Right ventricle myocardium inferior (tissue), 1 donor: ENCODE measurements at regions not wholly inside any gene's neighbourhood (a gene's known extent, or its start where the extent isn't known, plus 50 kb on each side); places are given as distances from the start of the nearest gene placed in this dataset.

Experiments
- ATAC-seq: fragments of 200-7000 bp; cut with Tn5 transposase; one replicate; pipeline ENCODE4 v1.9.1; 2020; ENCODE audit warnings: mild to moderate bottlenecking, moderate library complexity
- DNase-seq: peaks from one replicate; pipeline ENCODE4 v3.0.0; 2021; ENCODE audit errors: missing footprints
- intact Hi-C: fragments of 100-400 bp; cut with DNase I; formaldehyde crosslinking; loops from one replicate; pipeline ENCODE4 v1.11.0; 2022
- donor health status: DM: no; HTN: yes; CAD: no; lungs with severe emphysema.

- intact Hi-C loops = no loop called here
- no peak for ATAC-seq
- no peak for DNase-seq
These were observed 86.2 kb downstream of the TSPAN8 start for GRCh38 chr12:71071536-71072097.

GRCh38 chr12:71070416-71071128 lies 87.2 kb downstream of the TSPAN8 start:
- intact Hi-C loops = no loop called here
- DNase-seq (no peak), ATAC-seq (no peak)

- intact Hi-C loops = no loop called here
- DNase-seq (no peak), ATAC-seq (no peak)
These were observed 88.5 kb downstream of the TSPAN8 start for GRCh38 chr12:71069311-71069710.

GRCh38 chr12:71063087-71063486 lies 94.7 kb downstream of the TSPAN8 start:
- no peak for ATAC-seq
- no peak for DNase-seq
- intact Hi-C loops = no loop called here

GRCh38 chr12:71061451-71061850 lies 96.3 kb downstream of the TSPAN8 start:
- DNase-seq (no peak), ATAC-seq (no peak)
- intact Hi-C loops = no loop called here

DNA sequence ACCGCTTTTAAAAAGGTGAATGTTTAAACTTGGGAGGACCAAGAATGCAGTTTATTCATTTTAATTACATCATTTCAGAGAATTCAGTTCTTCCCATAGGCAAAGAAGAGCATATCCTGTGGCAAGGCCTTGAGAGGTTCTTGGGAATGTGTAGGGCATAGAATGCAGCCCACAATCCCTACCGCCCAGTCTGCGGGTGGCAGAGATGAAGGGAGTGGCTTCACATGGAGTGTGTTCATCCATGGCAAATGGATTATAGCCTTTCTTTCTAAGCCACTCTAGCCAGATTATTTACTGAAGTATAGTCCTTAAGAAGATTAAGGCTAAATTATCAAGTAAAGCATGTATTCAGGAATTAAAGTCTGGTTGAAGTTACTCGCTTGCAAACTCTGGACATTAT lies 97.4 kb downstream of the TSPAN8 start:
- DNase-seq = no peak
- intact Hi-C loops = no loop called here
- no peak for ATAC-seq

GRCh38 chr12:71057330-71057729 lies 100.5 kb downstream of the TSPAN8 start:
- ATAC-seq = no peak
- intact Hi-C loops = no loop called here
- no peak for DNase-seq

- ATAC-seq (no peak), DNase-seq (no peak)
- intact Hi-C loops = no loop called here
These were observed 103.2 kb downstream of the TSPAN8 start for GRCh38 chr12:71054551-71054950.

DNA sequence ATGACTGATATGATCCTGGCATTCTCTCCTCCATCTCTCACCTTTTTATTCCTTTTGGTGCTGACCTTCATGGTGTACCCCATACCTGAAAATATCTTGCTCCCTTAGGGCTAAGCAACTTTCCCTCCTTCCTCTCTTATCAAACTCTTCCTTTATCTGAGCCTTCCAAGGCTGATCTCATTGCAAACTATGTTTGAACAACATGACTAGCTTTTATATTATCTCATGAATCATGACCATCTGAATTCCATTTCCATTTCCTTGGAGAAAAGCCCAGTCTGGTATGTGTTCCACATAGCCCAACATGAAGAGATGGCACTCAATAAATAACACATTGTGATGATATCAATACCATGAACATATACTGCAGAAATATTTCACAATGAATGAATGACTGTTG lies 111.6 kb downstream of the TSPAN8 start:
- intact Hi-C loops = no loop called here
- DNase-seq (no peak), ATAC-seq (no peak)

DNA sequence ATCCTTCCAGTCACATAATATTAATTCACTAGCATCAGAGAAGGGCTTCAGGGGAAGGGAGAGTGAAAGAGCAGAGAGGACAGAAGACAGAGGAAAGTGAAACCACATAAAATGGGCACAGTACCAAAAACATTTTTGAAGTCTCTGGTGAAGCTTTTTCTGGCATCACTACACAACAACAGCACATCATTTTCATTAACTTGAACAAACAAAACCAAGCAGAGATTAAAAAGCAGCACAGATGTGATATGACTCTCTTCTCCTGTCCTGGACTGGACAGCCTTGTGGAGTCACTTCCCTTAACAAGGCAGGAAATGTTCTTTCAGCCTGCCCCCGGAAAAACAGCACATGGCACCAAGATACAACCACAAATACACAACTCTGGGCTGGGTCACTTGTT lies 112.0 kb downstream of the TSPAN8 start:
- ATAC-seq = peak; percentile 54
- DNase-seq = no peak
- intact Hi-C loops = no loop called here

- no peak for ATAC-seq
- no peak for DNase-seq
- intact Hi-C loops = no loop called here
These were observed 116.3 kb downstream of the TSPAN8 start for GRCh38 chr12:71041476-71041875.

DNA sequence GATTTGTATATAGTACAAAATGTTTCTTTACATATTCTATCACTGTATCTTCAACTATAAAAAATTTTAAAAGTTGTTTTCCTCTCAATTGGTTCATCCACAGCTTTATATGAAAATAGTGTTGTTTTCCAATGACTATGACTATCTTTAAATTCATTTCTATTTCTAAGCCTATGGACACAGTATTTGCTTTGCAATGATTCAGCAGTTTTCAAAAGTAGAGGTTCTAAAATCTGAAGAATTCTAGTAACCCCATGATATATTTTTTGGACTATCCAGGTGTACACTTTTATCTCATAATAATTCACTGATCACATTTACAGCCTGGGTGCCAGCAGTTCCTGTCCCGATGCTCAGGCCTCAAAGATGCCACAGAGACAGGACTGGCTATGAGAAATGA lies 118.4 kb upstream of the PTPRR start:
- intact Hi-C loops = no loop called here
- ATAC-seq (no peak), DNase-seq (no peak)

- ATAC-seq = no peak
- no peak for DNase-seq
- intact Hi-C loops = no loop called here
These were observed 116.0 kb upstream of the PTPRR start for GRCh38 chr12:71036526-71036925.

DNA sequence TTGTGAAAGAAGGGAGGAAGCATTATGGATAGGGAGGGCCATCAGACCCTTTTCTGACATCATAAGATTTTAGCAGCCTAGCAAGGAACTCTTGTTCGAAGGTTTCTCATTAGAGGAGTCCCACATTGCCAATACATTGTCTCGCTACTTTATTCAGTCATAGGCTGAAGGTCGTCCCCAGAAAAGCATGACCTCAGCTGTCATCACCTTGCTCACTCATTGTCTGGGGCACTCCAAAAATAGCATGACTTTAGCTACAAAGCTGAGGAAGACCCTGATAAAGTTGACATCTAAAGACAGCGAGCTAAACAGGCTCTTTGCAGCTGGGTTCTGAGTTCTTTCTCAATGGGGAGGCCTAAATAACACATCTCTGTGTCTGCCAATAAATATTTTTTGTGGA lies 112.4 kb upstream of the PTPRR start:
- ATAC-seq (no peak), DNase-seq (no peak)
- intact Hi-C loops = no loop called here

DNA sequence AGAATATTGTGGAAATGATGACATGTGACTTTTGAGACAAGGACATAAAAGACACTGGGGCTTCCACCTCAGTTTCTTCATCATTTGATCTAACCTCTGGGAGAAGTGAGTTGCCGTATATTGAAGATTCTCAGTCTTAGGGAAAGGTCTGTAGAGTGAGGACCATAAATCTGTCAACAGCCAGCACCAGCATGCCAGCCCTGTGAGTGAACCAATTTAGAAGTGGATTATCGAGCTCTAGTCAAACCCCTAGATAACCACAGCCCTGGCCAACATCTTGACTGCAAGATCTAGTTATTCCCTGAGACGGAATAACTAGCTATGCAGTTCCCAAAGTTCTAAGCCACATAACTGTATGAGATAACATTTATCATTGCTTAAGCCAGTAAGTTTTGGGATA lies 108.8 kb upstream of the PTPRR start:
- DNase-seq (no peak), ATAC-seq (no peak)
- intact Hi-C loops = no loop called here

GRCh38 chr12:71027856-71028255 lies 107.3 kb upstream of the PTPRR start:
- intact Hi-C loops = no loop called here
- DNase-seq (no peak), ATAC-seq (no peak)

DNA sequence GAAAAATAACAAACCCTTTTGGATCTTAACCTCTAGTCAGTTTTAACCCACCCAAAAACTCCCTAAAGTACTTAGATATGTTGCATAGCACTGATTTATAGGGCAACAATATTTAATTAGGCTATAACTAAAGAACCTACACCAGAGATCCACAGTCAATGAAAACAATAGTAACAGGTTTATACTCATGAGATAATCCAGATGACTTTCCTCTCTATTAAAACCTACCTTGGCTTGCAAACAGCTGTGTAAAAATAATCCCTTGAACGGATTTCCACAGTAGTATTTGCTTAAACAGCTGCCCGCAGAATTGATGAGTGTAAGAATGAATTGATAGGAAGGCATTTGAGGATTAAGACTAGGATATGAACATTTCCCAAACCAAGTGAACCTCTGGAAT lies 104.3 kb upstream of the PTPRR start:
- intact Hi-C loops = no loop called here
- no peak for ATAC-seq
- no peak for DNase-seq

GRCh38 chr12:71024281-71024680 lies 103.7 kb upstream of the PTPRR start:
- intact Hi-C loops = no loop called here
- ATAC-seq (no peak), DNase-seq (no peak)

- intact Hi-C loops = no loop called here
- DNase-seq (no peak), ATAC-seq (no peak)
These were observed 101.0 kb upstream of the PTPRR start for GRCh38 chr12:71021491-71021890.

- intact Hi-C loops = loop anchor here (10.0 kb wide), 1 partner anchor 285 kb away; no protein-coding TSS in a partner anchor
- ATAC-seq (no peak), DNase-seq (no peak)
These were observed 98.8 kb upstream of the PTPRR start for GRCh38 chr12:71019282-71019831.

GRCh38 chr12:71018682-71019081 lies 98.1 kb upstream of the PTPRR start:
- intact Hi-C loops = loop anchor here (10.0 kb wide), 1 partner anchor 284 kb away; no protein-coding TSS in a partner anchor
- ATAC-seq (no peak), DNase-seq (no peak)
